ENCODE measurements at regions not wholly inside any gene's neighbourhood (a gene's known extent, or its start where the extent isn't known, plus 50 kb on each side); places are given as distances from the start of the nearest gene placed in this dataset.

- intact Hi-C loops (cut with DNase I), result no loop called here
- no peaks in the 10 kb centered on the region for H3K4me1 ChIP-seq
- H3K27ac ChIP-seq, result no peak overlapping the region
- no peak for TF ChIP-seq EP300 (IDR thresholded peaks at IDR 0.05)
- TF ChIP-seq CTCF (IDR thresholded peaks at IDR 0.05), result no peak
- TF ChIP-seq POLR2A (IDR thresholded peaks at IDR 0.05), result no peak
- TF ChIP-seq POLR2AphosphoS5 (IDR thresholded peaks at IDR 0.05), result no peak
- no peak overlapping the region for H3K4me3 ChIP-seq
- WGBS, 2 donors, result 43 to 45% methylated on average over 4 of the region's 4 CpGs
- no peaks in the 10 kb centered on the region for H3K27me3 ChIP-seq
- H3K36me3 ChIP-seq, result no peaks in the 10 kb centered on the region
- no peaks in the 10 kb centered on the region for H3K9me3 ChIP-seq
- DNase-seq, result no peak
These were observed 164.9 kb upstream of the SERTAD2 start for GRCh38 chr2:64818664-64819060.

- WGBS, 2 donors, result 65 to 82% methylated on average over 2 of the region's 2 CpGs
- Histone ChIP-seq H3K27me3 (no peaks in the 10 kb centered on the region), H3K36me3 (no peaks in the 10 kb centered on the region), H3K4me1 (no peaks in the 10 kb centered on the region), H3K4me3 (no peak overlapping the region), H3K9me3 (no peaks in the 10 kb centered on the region), H3K27ac (peak overlapping the region in 2 of 4 donors; percentile 24 to 34)
- no peak for DNase-seq
- intact Hi-C loops (cut with DNase I), result no loop called here
- no peak for TF ChIP-seq CTCF (IDR thresholded peaks at IDR 0.05)
- no peak for TF ChIP-seq POLR2AphosphoS5 (IDR thresholded peaks at IDR 0.05)
- TF ChIP-seq POLR2A (IDR thresholded peaks at IDR 0.05), result no peak
- TF ChIP-seq EP300 (IDR thresholded peaks at IDR 0.05), result no peak
These were observed 165.6 kb upstream of the SERTAD2 start for GRCh38 chr2:64819361-64819760.

DNA sequence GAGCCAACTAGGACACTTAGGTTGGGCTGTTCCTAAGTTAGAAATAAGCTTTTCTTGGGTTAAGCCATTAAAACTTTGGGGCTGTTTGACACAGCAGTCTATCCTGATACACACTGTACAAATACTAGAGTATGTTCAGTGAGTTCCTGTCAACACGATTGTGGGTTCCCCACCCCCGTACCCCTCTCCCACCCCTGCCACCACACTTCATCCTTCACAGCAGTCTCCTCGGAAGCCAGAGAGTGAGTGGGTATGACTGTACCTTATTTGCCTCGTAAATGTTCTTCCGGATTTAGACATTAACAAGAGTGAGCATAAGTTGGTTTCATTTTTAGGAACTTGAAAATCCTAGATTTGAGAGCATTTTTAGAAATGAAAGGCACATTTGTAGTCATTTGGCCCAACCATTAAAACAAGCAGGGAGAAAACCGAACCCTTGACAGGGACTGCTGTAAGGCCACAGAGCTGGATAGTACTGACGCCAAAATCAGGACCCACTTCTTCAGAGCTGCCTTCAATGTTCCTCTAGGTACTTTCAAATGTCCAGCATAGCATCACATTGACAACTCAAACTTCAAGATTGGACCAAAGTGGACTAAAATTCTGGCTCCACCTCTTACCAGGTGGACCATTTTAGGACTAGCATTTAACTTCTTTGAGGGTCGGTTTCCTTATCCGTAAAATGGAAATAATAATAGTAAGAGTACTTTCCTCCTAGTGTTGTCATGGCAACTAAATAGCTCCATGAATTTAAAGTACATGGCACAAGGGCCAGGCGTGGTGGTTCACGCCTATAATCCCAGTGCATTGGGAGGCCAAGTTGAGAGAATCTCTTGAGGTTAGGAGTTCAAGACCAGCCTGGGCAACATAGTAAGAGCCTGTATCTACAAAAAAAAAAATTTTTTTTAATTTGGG, 166.3 kb upstream of the SERTAD2 start:
- Histone ChIP-seq H3K36me3 (no peaks in the 10 kb centered on the region), H3K4me3 (no peak overlapping the region), H3K9me3 (no peaks in the 10 kb centered on the region), H3K4me1 (no peaks in the 10 kb centered on the region), H3K27ac (peak overlapping the region in 2 of 4 donors; percentile 24 to 34), H3K27me3 (no peaks in the 10 kb centered on the region)
- DNase-seq, result no peak
- WGBS, 2 donors, result 67 to 79% methylated on average over 11 of the region's 11 CpGs
- no peak for TF ChIP-seq CTCF (IDR thresholded peaks at IDR 0.05)
- TF ChIP-seq POLR2AphosphoS5 (IDR thresholded peaks at IDR 0.05), result no peak
- TF ChIP-seq POLR2A (IDR thresholded peaks at IDR 0.05), result no peak
- no peak for TF ChIP-seq EP300 (IDR thresholded peaks at IDR 0.05)
- intact Hi-C loops (cut with DNase I), result no loop called here

DNA sequence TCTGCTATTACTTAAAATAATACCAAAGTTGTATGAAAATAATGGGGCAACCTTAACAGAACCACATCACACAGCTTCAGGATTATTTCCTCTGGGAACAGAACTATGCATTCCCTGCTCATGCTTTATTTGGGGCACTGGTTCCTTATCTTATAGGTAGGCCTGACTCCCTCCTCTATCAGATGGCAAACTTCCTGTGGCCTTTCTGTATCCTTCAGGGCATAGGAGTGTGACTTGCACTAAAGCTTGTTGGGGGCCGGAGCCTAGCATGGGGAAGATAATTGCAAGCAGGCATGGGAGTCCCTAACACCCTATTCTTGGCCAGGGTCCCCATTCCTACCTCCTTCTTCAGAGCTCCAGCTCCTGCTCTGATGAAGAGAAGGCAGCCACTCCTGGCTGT, 167.2 kb upstream of the SERTAD2 start:
- H3K9me3 ChIP-seq, result no peaks in the 10 kb centered on the region
- H3K4me1 ChIP-seq, result no peaks in the 10 kb centered on the region
- no peaks in the 10 kb centered on the region for H3K27me3 ChIP-seq
- H3K4me3 ChIP-seq, result no peak overlapping the region
- H3K27ac ChIP-seq, result no peak overlapping the region
- intact Hi-C loops (cut with DNase I), result no loop called here
- no peaks in the 10 kb centered on the region for H3K36me3 ChIP-seq
- no peak for DNase-seq
- TF ChIP-seq POLR2A (IDR thresholded peaks at IDR 0.05), result no peak
- TF ChIP-seq POLR2AphosphoS5 (IDR thresholded peaks at IDR 0.05), result no peak
- no peak for TF ChIP-seq EP300 (IDR thresholded peaks at IDR 0.05)
- TF ChIP-seq CTCF (IDR thresholded peaks at IDR 0.05), result no peak
- 95 to 98% methylated on average over 1 of the region's 1 CpG for WGBS, 2 donors

All from sigmoid colon (tissue), 6 donors.